ENCODE measurements at regions not wholly inside any gene's neighbourhood (a gene's known extent, or its start where the extent isn't known, plus 50 kb on each side); places are given as distances from the start of the nearest gene placed in this dataset.

- no peak for DNase-seq
These were observed 402.5 kb upstream of the GOLIM4 start for GRCh38 chr3:168498194-168498593.

GRCh38 chr3:168497741-168498140 lies 402.0 kb upstream of the GOLIM4 start:
- no peak for DNase-seq

- no peak for DNase-seq
These were observed 401.5 kb upstream of the GOLIM4 start for GRCh38 chr3:168497183-168497582.

- DNase-seq = no peak
These were observed 400.2 kb upstream of the GOLIM4 start for GRCh38 chr3:168495932-168496331.

GRCh38 chr3:168495270-168495669 lies 399.5 kb upstream of the GOLIM4 start:
- DNase-seq = no peak

- no peak for DNase-seq
These were observed 397.9 kb upstream of the GOLIM4 start for GRCh38 chr3:168493412-168494205.

GRCh38 chr3:168490981-168491380 lies 395.3 kb upstream of the GOLIM4 start:
- DNase-seq = no peak

- no peak for DNase-seq
These were observed 393.6 kb upstream of the GOLIM4 start for GRCh38 chr3:168489301-168489700.

- DNase-seq = no peak
These were observed 390.2 kb upstream of the GOLIM4 start for GRCh38 chr3:168485936-168486335.

- DNase-seq = peak; percentile 19 to 70
These were observed 380.7 kb upstream of the GOLIM4 start for GRCh38 chr3:168476360-168476980.

- DNase-seq = no peak
These were observed 380.0 kb upstream of the GOLIM4 start for GRCh38 chr3:168475704-168476103.

GRCh38 chr3:168473334-168473890 lies 377.7 kb upstream of the GOLIM4 start:
- no peak for DNase-seq

- DNase-seq = no peak
These were observed 377.1 kb upstream of the GOLIM4 start for GRCh38 chr3:168472783-168473182.

- DNase-seq = no peak
These were observed 374.7 kb upstream of the GOLIM4 start for GRCh38 chr3:168470380-168470779.

GRCh38 chr3:168469436-168469835 lies 373.7 kb upstream of the GOLIM4 start:
- no peak for DNase-seq

- peak in 1 of 2 experiments; percentile 51 for DNase-seq
These were observed 371.5 kb upstream of the GOLIM4 start for GRCh38 chr3:168467115-168467714.

- DNase-seq = no peak
These were observed 366.1 kb upstream of the GOLIM4 start for GRCh38 chr3:168461793-168462192.

GRCh38 chr3:168459226-168459784 lies 363.6 kb upstream of the GOLIM4 start:
- DNase-seq = no peak

GRCh38 chr3:168457954-168458539 lies 362.3 kb upstream of the GOLIM4 start:
- DNase-seq = no peak

GRCh38 chr3:168455814-168456213 lies 360.1 kb upstream of the GOLIM4 start:
- DNase-seq = no peak

GRCh38 chr3:168453623-168454022 lies 357.9 kb upstream of the GOLIM4 start:
- DNase-seq = no peak

- DNase-seq = no peak
These were observed 348.2 kb upstream of the GOLIM4 start for GRCh38 chr3:168443965-168444364.

GRCh38 chr3:168442502-168442901 lies 346.8 kb upstream of the GOLIM4 start:
- DNase-seq = no peak
